ENCODE measurements at regions not wholly inside any gene's neighbourhood (a gene's known extent, or its start where the extent isn't known, plus 50 kb on each side); places are given as distances from the start of the nearest gene placed in this dataset.

DNA sequence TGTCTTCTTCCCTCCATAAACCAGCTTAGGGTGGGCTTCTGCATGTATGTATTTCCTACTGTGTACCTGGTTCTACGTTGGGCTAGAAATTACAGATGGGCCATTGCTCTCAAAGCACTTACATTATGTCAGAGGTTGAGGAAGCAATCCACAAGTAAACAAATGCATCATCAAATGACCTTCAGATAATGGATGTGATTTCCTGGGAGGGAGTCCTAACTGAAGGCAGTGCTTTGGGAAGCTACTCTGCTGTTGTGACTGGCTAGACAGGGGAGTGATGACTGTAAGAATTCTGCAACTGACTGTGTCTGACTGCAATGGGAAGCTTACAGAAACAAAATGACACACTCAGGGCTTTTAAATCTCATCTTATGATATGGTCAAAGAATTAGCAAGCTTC, 71.0 kb upstream of the PRR23E start:
- TF ChIP-seq, protein P1, sequence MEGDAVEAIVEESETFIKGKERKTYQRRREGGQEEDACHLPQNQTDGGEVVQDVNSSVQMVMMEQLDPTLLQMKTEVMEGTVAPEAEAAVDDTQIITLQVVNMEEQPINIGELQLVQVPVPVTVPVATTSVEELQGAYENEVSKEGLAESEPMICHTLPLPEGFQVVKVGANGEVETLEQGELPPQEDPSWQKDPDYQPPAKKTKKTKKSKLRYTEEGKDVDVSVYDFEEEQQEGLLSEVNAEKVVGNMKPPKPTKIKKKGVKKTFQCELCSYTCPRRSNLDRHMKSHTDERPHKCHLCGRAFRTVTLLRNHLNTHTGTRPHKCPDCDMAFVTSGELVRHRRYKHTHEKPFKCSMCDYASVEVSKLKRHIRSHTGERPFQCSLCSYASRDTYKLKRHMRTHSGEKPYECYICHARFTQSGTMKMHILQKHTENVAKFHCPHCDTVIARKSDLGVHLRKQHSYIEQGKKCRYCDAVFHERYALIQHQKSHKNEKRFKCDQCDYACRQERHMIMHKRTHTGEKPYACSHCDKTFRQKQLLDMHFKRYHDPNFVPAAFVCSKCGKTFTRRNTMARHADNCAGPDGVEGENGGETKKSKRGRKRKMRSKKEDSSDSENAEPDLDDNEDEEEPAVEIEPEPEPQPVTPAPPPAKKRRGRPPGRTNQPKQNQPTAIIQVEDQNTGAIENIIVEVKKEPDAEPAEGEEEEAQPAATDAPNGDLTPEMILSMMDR (IDR thresholded peaks at IDR 0.05; ENCODE audit: insufficient read depth, low read length), result no peak
- TF ChIP-seq POLR2AphosphoS5 (IDR thresholded peaks at IDR 0.05; ENCODE audit: low read depth), result no peak
- TF ChIP-seq, protein P2, sequence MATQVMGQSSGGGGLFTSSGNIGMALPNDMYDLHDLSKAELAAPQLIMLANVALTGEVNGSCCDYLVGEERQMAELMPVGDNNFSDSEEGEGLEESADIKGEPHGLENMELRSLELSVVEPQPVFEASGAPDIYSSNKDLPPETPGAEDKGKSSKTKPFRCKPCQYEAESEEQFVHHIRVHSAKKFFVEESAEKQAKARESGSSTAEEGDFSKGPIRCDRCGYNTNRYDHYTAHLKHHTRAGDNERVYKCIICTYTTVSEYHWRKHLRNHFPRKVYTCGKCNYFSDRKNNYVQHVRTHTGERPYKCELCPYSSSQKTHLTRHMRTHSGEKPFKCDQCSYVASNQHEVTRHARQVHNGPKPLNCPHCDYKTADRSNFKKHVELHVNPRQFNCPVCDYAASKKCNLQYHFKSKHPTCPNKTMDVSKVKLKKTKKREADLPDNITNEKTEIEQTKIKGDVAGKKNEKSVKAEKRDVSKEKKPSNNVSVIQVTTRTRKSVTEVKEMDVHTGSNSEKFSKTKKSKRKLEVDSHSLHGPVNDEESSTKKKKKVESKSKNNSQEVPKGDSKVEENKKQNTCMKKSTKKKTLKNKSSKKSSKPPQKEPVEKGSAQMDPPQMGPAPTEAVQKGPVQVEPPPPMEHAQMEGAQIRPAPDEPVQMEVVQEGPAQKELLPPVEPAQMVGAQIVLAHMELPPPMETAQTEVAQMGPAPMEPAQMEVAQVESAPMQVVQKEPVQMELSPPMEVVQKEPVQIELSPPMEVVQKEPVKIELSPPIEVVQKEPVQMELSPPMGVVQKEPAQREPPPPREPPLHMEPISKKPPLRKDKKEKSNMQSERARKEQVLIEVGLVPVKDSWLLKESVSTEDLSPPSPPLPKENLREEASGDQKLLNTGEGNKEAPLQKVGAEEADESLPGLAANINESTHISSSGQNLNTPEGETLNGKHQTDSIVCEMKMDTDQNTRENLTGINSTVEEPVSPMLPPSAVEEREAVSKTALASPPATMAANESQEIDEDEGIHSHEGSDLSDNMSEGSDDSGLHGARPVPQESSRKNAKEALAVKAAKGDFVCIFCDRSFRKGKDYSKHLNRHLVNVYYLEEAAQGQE (IDR thresholded peaks at IDR 0.05; ENCODE audit: insufficient replicate concordance, low read depth), result no peak
- no peak for TF ChIP-seq GABPA (IDR thresholded peaks at IDR 0.05; ENCODE audit: low read depth)
- no peak for TF ChIP-seq SPI1 (IDR thresholded peaks at IDR 0.05; ENCODE audit: borderline replicate concordance, low read depth)
